H1 (cell line): ENCODE measurements at regions not wholly inside any gene's neighbourhood (a gene's known extent, or its start where the extent isn't known, plus 50 kb on each side); places are given as distances from the start of the nearest gene placed in this dataset.

Experiments
- CTCF ChIA-PET: fragments of 300-600 bp; sonication (Branson Sonifier 250); formaldehyde crosslinking; loops from one replicate; lab custom pipeline; 2021; ENCODE audit not compliant: partially characterized antibody; lab: Charles Lee
- POLR2A ChIA-PET: fragments of 300-600 bp; sonication (Branson Sonifier 250); formaldehyde crosslinking; loops from one replicate; lab custom pipeline; 2021; ENCODE audit warnings: inconsistent platforms; ENCODE audit not compliant: partially characterized antibody; lab: Charles Lee
- DNase-seq, 2 experiments: peaks; one replicate each; pipeline versions ENCODE4 v3.0.0 to v3.0.0-alpha.2; 2010 to 2022; ENCODE audit warnings: low spot score in 2 of 2, low read depth in 1 of 2, mixed read lengths in 1 of 2
- FAIRE-seq: peaks from 2 replicates; lab custom pipeline; 2011; peaks lifted over from hg19 to GRCh38; lab: Jason Lieb, UNC
- H2AFZ ChIP-seq: 2 replicates; pipeline ENCODE4 v1.8.1; 2012; ENCODE audit warnings: low read length, inconsistent platforms
- H2AK5ac ChIP-seq: 2 replicates; pipeline ENCODE4 v1.6.1; 2013; ENCODE audit warnings: low read depth, low read length
- H2BK120ac ChIP-seq: replicated peaks from 2 replicates; pipeline ENCODE3; 2013; ENCODE audit warnings: low read depth, low read length, inconsistent platforms
- H2BK12ac ChIP-seq: 2 replicates; pipeline ENCODE4 v1.6.1; 2013; ENCODE audit warnings: low read depth, low read length
- H2BK15ac ChIP-seq: 2 replicates; pipeline ENCODE4 v1.6.1; 2013; ENCODE audit warnings: low read length
- H2BK20ac ChIP-seq: 2 replicates; pipeline ENCODE4 v1.6.1; 2013; ENCODE audit warnings: low read length
- H2BK5ac ChIP-seq: 2 replicates; pipeline ENCODE4 v1.6.1; 2013; ENCODE audit warnings: low read depth, low read length
- H3K14ac ChIP-seq: 2 replicates; pipeline ENCODE4 v1.6.1; 2013; ENCODE audit warnings: inconsistent platforms; ENCODE audit not compliant: insufficient read length
- H3K18ac ChIP-seq: 2 replicates; pipeline ENCODE4 v1.6.1; 2013; ENCODE audit warnings: low read length; ENCODE audit errors: extremely low read depth
- H3K23ac ChIP-seq: 2 replicates; pipeline ENCODE4 v1.6.1; 2013; ENCODE audit warnings: inconsistent platforms; ENCODE audit not compliant: insufficient read length
- H3K23me2 ChIP-seq: 2 replicates; pipeline ENCODE4 v1.6.1; 2013; ENCODE audit warnings: low read depth, low read length
- H3K27ac ChIP-seq: 2 replicates; pipeline ENCODE4 v1.6.1; 2011; ENCODE audit warnings: low read depth, low read length, inconsistent platforms
- H3K27me3 ChIP-seq, 4 experiments: replicated peaks in 1 of 4; 1 replicate in 1 of 4; 2 replicates in 3 of 4; pipeline versions ENCODE4 v1.6.1 to v1.8.1; 2011 to 2013; ENCODE audit warnings: low read length in 3 of 4, mild to moderate bottlenecking in 3 of 4, inconsistent platforms in 2 of 4, mixed read lengths in 2 of 4, moderate library complexity in 1 of 4; ENCODE audit not compliant: control insufficient read depth in 3 of 4, insufficient read depth in 3 of 4; ENCODE audit errors: extremely low read depth in 1 of 4
- H3K36me3 ChIP-seq, 4 experiments: 2 replicates each; pipeline versions ENCODE4 v1.6.1 to v1.8.1; 2011 to 2013; ENCODE audit warnings: mild to moderate bottlenecking in 4 of 4, low read length in 3 of 4, moderate library complexity in 2 of 4, control low read depth in 1 of 4, inconsistent platforms in 1 of 4; ENCODE audit not compliant: insufficient read depth in 4 of 4, control insufficient read depth in 2 of 4
- H3K4ac ChIP-seq: replicated peaks from 2 replicates; pipeline ENCODE3; 2013; ENCODE audit warnings: low read length, low read depth, mixed read lengths, inconsistent platforms; ENCODE audit not compliant: insufficient read length
- H3K4me1 ChIP-seq, 4 experiments: replicated peaks in 1 of 4; 1 replicate in 1 of 4; 2 replicates in 3 of 4; pipeline versions ENCODE4 v1.6.1 to v1.8.1; 2011 to 2013; ENCODE audit warnings: low read length in 3 of 4, inconsistent platforms in 2 of 4, mixed read lengths in 1 of 4; ENCODE audit not compliant: insufficient read depth in 4 of 4, control insufficient read depth in 3 of 4
- H3K4me2 ChIP-seq, 2 experiments: 2 replicates each; pipeline versions ENCODE4 v1.6.1 to v1.8.1; 2011 to 2013; ENCODE audit warnings: low read depth in 2 of 2, low read length in 2 of 2, control low read depth in 1 of 2, inconsistent platforms in 1 of 2, mild to moderate bottlenecking in 1 of 2; ENCODE audit not compliant: insufficient read depth in 1 of 2
- H3K4me3 ChIP-seq, 4 experiments: fragments of 200-600, 300-600 bp in 1 of 4; sonication (generic), shearing (Covaris generic), sonication (Bioruptor Twin) in 1 of 4; 2 replicates each; pipeline versions ENCODE4 v1.5.1 to v1.8.1; 2011 to 2016; ENCODE audit warnings: low read length in 4 of 4, low read depth in 3 of 4, control low read depth in 2 of 4, inconsistent platforms in 2 of 4, mild to moderate bottlenecking in 2 of 4, mixed read lengths in 1 of 4, moderate library complexity in 1 of 4; ENCODE audit not compliant: insufficient read depth in 2 of 4; ENCODE audit errors: extremely low read depth in 1 of 4
- H3K56ac ChIP-seq: replicated peaks from 2 replicates; pipeline ENCODE3; 2013; ENCODE audit warnings: low read depth, mild to moderate bottlenecking, mixed read lengths, low read length, inconsistent platforms; ENCODE audit not compliant: insufficient read length
- H3K79me1 ChIP-seq: 2 replicates; pipeline ENCODE4 v1.6.1; 2013; ENCODE audit warnings: low read depth, low read length, control low read depth
- H3K79me2 ChIP-seq, 2 experiments: 2 replicates each; pipeline versions ENCODE4 v1.6.1 to v1.8.1; 2012 to 2013; ENCODE audit warnings: low read length in 2 of 2, mild to moderate bottlenecking in 2 of 2, inconsistent platforms in 1 of 2; ENCODE audit not compliant: insufficient read depth in 2 of 2, control insufficient read depth in 1 of 2
- H3K9ac ChIP-seq, 4 experiments: replicated peaks in 1 of 4; 1 replicate in 1 of 4; 2 replicates in 3 of 4; pipeline versions ENCODE4 v1.6.1 to v1.8.1; 2011 to 2013; ENCODE audit warnings: low read depth in 3 of 4, low read length in 3 of 4, control low read depth in 2 of 4, mild to moderate bottlenecking in 2 of 4, moderate library complexity in 2 of 4, inconsistent platforms in 1 of 4; ENCODE audit errors: extremely low read depth in 1 of 4
- H3K9me3 ChIP-seq, 2 experiments: 2 replicates each; pipeline versions ENCODE4 v1.6.1 to v1.8.1; 2012 to 2013; ENCODE audit warnings: mild to moderate bottlenecking in 2 of 2, moderate library complexity in 2 of 2, control low read depth in 1 of 2, inconsistent platforms in 1 of 2, low read depth in 1 of 2, low read length in 1 of 2, mixed read lengths in 1 of 2; ENCODE audit not compliant: insufficient read depth in 2 of 2
- H4K20me1 ChIP-seq, 2 experiments: replicated peaks in 1 of 2; 2 replicates each; pipeline versions ENCODE3 to v1.8.1; 2011 to 2013; ENCODE audit warnings: inconsistent platforms in 2 of 2, low read length in 2 of 2, mild to moderate bottlenecking in 1 of 2; ENCODE audit not compliant: insufficient read depth in 2 of 2, control insufficient read depth in 1 of 2
- H4K5ac ChIP-seq: 2 replicates; pipeline ENCODE4 v1.6.1; 2013; ENCODE audit warnings: low read length, low read depth, mixed read lengths, inconsistent platforms; ENCODE audit not compliant: insufficient read length
- H4K8ac ChIP-seq: 2 replicates; pipeline ENCODE4 v1.8.0; 2013; ENCODE audit warnings: mild to moderate bottlenecking, moderate library complexity, low read length, inconsistent platforms; ENCODE audit not compliant: insufficient read depth; ENCODE audit errors: extremely low read depth
- H4K91ac ChIP-seq: replicated peaks from 2 replicates; pipeline ENCODE3; 2013; ENCODE audit warnings: low read length, mixed read lengths, inconsistent platforms; ENCODE audit not compliant: insufficient read length
- CTCF ChIP-seq, 3 experiments: IDR thresholded peaks; 1 replicate in 2 of 3; 2 replicates in 1 of 3; pipeline versions ENCODE4 v1.5.1 to v1.6.1; 2011; ENCODE audit warnings: low read length in 3 of 3, mild to moderate bottlenecking in 3 of 3, inconsistent platforms in 2 of 3, low read depth in 1 of 3, moderate library complexity in 1 of 3; ENCODE audit not compliant: insufficient read depth in 1 of 3; ENCODE audit errors: control extremely low read depth in 1 of 3
- FOSL1 ChIP-seq: IDR thresholded peaks from 2 replicates; pipeline ENCODE4 v1.6.1; 2011; ENCODE audit warnings: mild to moderate bottlenecking, low read depth, low read length, moderate library complexity; ENCODE audit not compliant: insufficient read depth
- RAD21 ChIP-seq, 2 experiments: IDR thresholded peaks in 1 of 2; conservative IDR thresholded peaks in 1 of 2; 2 replicates each; pipeline ENCODE4 v1.6.1; 2011; ENCODE audit warnings: low read depth in 2 of 2, low read length in 2 of 2, improper control_type of control experiment in 1 of 2, inconsistent platforms in 1 of 2, mild to moderate bottlenecking in 1 of 2, moderate library complexity in 1 of 2
- SRF ChIP-seq: IDR thresholded peaks from 2 replicates; pipeline ENCODE4 v1.6.1; 2011; ENCODE audit warnings: mild to moderate bottlenecking, low read depth, low read length, moderate library complexity
- YY1 ChIP-seq: IDR thresholded peaks from 2 replicates; pipeline ENCODE4 v1.6.1; 2011; ENCODE audit warnings: low read depth, mild to moderate bottlenecking, low read length
- WGBS, 2 experiments: shearing (Covaris generic) in 1 of 2; methylation state at CpG; one replicate each; pipeline versions ENCODE4 v1.1.6 to v1.1.7; 2013 to 2015; ENCODE audit warnings: low lambda C conversion rate in 2 of 2, mixed read lengths in 2 of 2, inconsistent platforms in 1 of 2, low coverage in 1 of 2, missing lambda C conversion rate in 1 of 2; ENCODE audit not compliant: insufficient replicate concordance in 2 of 2, insufficient coverage in 1 of 2, insufficient read length in 1 of 2; ENCODE audit errors: extremely low coverage in 1 of 2, missing lambda C conversion rate in 1 of 2; 5-methylcytosine and 5-hydroxymethylcytosine counted together

DNA sequence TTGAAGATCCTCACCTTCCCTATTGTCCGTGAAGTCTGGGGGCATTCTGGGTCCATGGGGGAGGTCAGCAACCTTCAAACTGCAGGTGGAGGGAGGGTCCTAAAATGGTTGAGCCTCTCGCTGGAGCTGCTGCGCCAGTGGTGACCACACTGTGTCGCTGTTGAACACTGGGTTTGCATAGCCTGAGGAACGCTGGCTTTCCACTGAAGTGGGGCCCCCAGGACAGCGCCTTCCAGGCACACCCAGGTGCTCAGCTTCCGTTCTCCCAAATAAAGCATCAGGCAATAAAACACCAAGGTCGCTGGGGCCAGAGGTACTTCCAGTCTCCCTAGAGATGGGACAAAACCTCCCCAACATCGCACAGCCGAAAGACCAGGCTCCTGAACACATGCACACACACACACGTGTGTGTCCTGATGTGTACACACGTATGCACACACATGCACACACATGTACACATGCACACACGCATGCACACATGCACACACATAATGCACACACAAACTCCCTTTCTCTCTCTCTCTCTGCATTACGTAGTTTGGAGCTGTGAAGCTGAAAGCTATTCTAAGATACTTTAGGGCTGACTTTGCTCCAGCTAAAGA lies 120.6 kb downstream of the IRF8 start:
- 60% methylated on average over 14 of the region's 14 CpGs; no CpG with 5 or more reads in 1 of the 2 experiments for WGBS, 2 experiments
- H3K56ac ChIP-seq: no peak overlapping the region
- H2AFZ ChIP-seq: no peak overlapping the region
- no peak overlapping the region for H2BK20ac ChIP-seq
- no peak overlapping the region for H2BK15ac ChIP-seq
- ChIA-PET POLR2A (no interaction called here), CTCF (interaction anchor here (0.6 to 2.9 kb wide), 27 partner anchors 9 to 1951 kb away, joined by 3 to 24 read pairs (median 4); no protein-coding TSS in a partner anchor)
- H2BK12ac ChIP-seq: no peak overlapping the region
- FAIRE-seq (no peak), DNase-seq (peak; percentile 21 to 88)
- H3K9me3 ChIP-seq: peaks cover 5 to 14% of the 10 kb centered on the region in 2 experiments; a peak in 3 of 4 replicates
- no peaks in the 10 kb centered on the region for H3K23me2 ChIP-seq
- TF ChIP-seq CTCF (IDR thresholded peaks at IDR 0.05; ENCODE audit: control extremely low read depth in 1 of 3, insufficient read depth in 1 of 3, low read depth in 1 of 3, low read length in 3 of 3) (peak; percentile 73 to 99 (median 96)), RAD21 (IDR thresholded peaks at IDR 0.05 in 1 of 2, conservative IDR thresholded peaks at IDR 0.05 in 1 of 2; ENCODE audit: low read depth in 2 of 2, low read length in 2 of 2) (peak; percentile 74 to 83), SRF (no peak), YY1 (peak; percentile 63; the same call in 1 of the 2 replicates), FOSL1 (no peak)
- no peak overlapping the region for H3K4me3 ChIP-seq
- H4K5ac ChIP-seq: no peak overlapping the region
- H2BK5ac ChIP-seq: no peak overlapping the region
- H3K27ac ChIP-seq: no peak overlapping the region
- H3K36me3 ChIP-seq: no peaks in the 10 kb centered on the region
- H4K8ac ChIP-seq: no peak overlapping the region
- H3K79me1 ChIP-seq: no peaks in the 10 kb centered on the region
- no peaks in the 10 kb centered on the region; a peak in 1 of 7 replicates for H3K27me3 ChIP-seq
- H3K4ac ChIP-seq: no peak overlapping the region
- no peak overlapping the region for H2AK5ac ChIP-seq
- no peak overlapping the region for H3K4me2 ChIP-seq
- H3K9ac ChIP-seq: no peak overlapping the region
- no peak overlapping the region for H4K91ac ChIP-seq
- no peaks in the 10 kb centered on the region for H3K4me1 ChIP-seq
- no peak overlapping the region for H3K14ac ChIP-seq
- no peaks in the 10 kb centered on the region for H3K79me2 ChIP-seq
- H3K18ac ChIP-seq: no peak overlapping the region
- H3K23ac ChIP-seq: no peak overlapping the region
- H2BK120ac ChIP-seq: no peak overlapping the region
- no peaks in the 10 kb centered on the region for H4K20me1 ChIP-seq
